Spleen (tissue), 7 donors: ENCODE measurements at regions not wholly inside any gene's neighbourhood (a gene's known extent, or its start where the extent isn't known, plus 50 kb on each side); places are given as distances from the start of the nearest gene placed in this dataset.

Experiments
- POLR2A ChIP-seq, 3 donors: fragments of 450-650 bp; IDR thresholded peaks; one replicate each; pipeline ENCODE4 v1.5.1; 2017; ENCODE audit warnings: antibody characterized with exemption in 3 of 3, mild to moderate bottlenecking in 1 of 3
- TF ChIP-seq, protein P1 (sequence below), 11 experiments: fragments of 200-600 bp in 7 of 11; fragments of 450-650 bp in 4 of 11; sonication (generic) in 4 of 11; IDR thresholded peaks in 8 of 11; conservative IDR thresholded peaks in 3 of 11; 1 replicate in 7 of 11; 2 replicates in 4 of 11; pipeline versions ENCODE4 v1.4.0 to v1.8.0; 2016 to 2021; ENCODE audit warnings: antibody characterized with exemption in 11 of 11, inconsistent platforms in 4 of 11, mild to moderate bottlenecking in 1 of 11
- donor health status: DM: no; HTN: no; CAD: no; lungs with moderate emphysema.
- donor health status: DM: no; HTN: no; CAD: no.
- donor health status: DM: no; HTN: no; CAD: no.

DNA sequence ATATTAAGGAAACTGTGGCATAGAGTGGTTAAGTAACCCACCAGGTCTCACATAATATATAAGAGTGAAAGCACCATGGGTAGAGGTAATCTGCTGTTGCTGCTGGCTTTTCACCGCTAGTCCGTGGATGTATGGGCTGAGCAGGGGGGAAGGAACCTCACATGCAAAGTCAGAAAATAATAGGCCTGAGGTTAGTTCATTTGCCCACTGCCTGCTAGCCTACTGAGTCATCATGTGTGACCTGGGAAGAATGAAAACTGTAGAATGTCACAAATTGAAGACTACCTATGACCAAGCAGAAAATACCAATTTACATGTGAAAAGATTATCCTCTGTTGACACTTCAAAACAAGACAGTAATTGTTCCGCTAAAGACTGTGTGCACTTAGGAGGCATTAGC, 560.1 kb upstream of the FAT3 start:
- TF ChIP-seq, protein P1, sequence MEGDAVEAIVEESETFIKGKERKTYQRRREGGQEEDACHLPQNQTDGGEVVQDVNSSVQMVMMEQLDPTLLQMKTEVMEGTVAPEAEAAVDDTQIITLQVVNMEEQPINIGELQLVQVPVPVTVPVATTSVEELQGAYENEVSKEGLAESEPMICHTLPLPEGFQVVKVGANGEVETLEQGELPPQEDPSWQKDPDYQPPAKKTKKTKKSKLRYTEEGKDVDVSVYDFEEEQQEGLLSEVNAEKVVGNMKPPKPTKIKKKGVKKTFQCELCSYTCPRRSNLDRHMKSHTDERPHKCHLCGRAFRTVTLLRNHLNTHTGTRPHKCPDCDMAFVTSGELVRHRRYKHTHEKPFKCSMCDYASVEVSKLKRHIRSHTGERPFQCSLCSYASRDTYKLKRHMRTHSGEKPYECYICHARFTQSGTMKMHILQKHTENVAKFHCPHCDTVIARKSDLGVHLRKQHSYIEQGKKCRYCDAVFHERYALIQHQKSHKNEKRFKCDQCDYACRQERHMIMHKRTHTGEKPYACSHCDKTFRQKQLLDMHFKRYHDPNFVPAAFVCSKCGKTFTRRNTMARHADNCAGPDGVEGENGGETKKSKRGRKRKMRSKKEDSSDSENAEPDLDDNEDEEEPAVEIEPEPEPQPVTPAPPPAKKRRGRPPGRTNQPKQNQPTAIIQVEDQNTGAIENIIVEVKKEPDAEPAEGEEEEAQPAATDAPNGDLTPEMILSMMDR (IDR thresholded peaks at IDR 0.05 in 8 of 11, conservative IDR thresholded peaks at IDR 0.05 in 3 of 11), result no peak
- no peak for TF ChIP-seq POLR2A (IDR thresholded peaks at IDR 0.05)
